HEK293 (cell line): ENCODE measurements at regions not wholly inside any gene's neighbourhood (a gene's known extent, or its start where the extent isn't known, plus 50 kb on each side); places are given as distances from the start of the nearest gene placed in this dataset.

Source experiments
- CTCF ChIA-PET: fragments of 350-600 bp; formaldehyde crosslinking; extraction: SDS; loops from one replicate; lab custom pipeline; 2021; ENCODE audit warnings: antibody characterized with exemption; lab: Yijun Ruan, JAX
- POLR2A ChIA-PET: fragments of 300-600 bp; formaldehyde crosslinking; extraction: SDS; loops from one replicate; lab custom pipeline; 2020; ENCODE audit warnings: antibody characterized with exemption, inconsistent platforms; lab: Yijun Ruan, JAX
- H3K27ac ChIP-seq: fragments of 200-500 bp; sonication (Bioruptor generic); 2 replicates; pipeline ENCODE4 v1.5.1; 2014; ENCODE audit warnings: low read depth, low read length, control low read depth, inconsistent platforms; ENCODE audit errors: extremely low read depth
- H3K36me3 ChIP-seq, 2 experiments: fragments of 200-500 bp in 1 of 2; sonication (Bioruptor generic) in 1 of 2; 1 replicate in 1 of 2; 2 replicates in 1 of 2; pipeline ENCODE4 v1.5.1; 2014 to 2017; ENCODE audit warnings: inconsistent platforms in 2 of 2, low read length in 2 of 2; ENCODE audit not compliant: control insufficient read depth in 2 of 2, insufficient read depth in 1 of 2
- H3K4me1 ChIP-seq: fragments of 200-500 bp; sonication (Bioruptor generic); 2 replicates; pipeline ENCODE4 v1.5.1; 2014; ENCODE audit warnings: mild to moderate bottlenecking, low read length, inconsistent platforms; ENCODE audit not compliant: control insufficient read depth, insufficient read depth
- H3K4me3 ChIP-seq: 2 replicates; pipeline ENCODE4 v1.5.1; 2011; ENCODE audit warnings: low read depth, mild to moderate bottlenecking, control low read depth, low read length, moderate library complexity
- H3K9me3 ChIP-seq: fragments of 200-500 bp; sonication (Bioruptor generic); 2 replicates; pipeline ENCODE4 v1.5.1; 2014; ENCODE audit warnings: low read depth, low read length, inconsistent platforms; ENCODE audit not compliant: control insufficient read depth, insufficient read depth
- EGR2 ChIP-seq: fragments of 450-650 bp; formaldehyde crosslinking; IDR thresholded peaks from 2 replicates; pipeline ENCODE4 v1.5.1; 2016; ENCODE audit warnings: low read depth, missing biosample characterization, missing genetic modification characterization
- KLF10 ChIP-seq: fragments of 450-650 bp; IDR thresholded peaks from 2 replicates; pipeline ENCODE4 v1.5.1; 2018; ENCODE audit warnings: missing biosample characterization, mild to moderate bottlenecking, missing genetic modification characterization
- TRIM28 ChIP-seq: IDR thresholded peaks from 2 replicates; pipeline ENCODE4 v1.6.1; 2011; ENCODE audit warnings: low read length, control low read depth, borderline replicate concordance
- ZFHX2 ChIP-seq: fragments of 450-650 bp; formaldehyde crosslinking; conservative IDR thresholded peaks from 2 replicates; pipeline ENCODE4 v1.5.1; 2016; ENCODE audit warnings: missing biosample characterization, missing genetic modification characterization
- ZNF114 ChIP-seq: fragments of 450-650 bp; formaldehyde crosslinking; IDR thresholded peaks from 2 replicates; pipeline ENCODE4 v1.5.0; 2017; ENCODE audit warnings: missing biosample characterization, missing genetic modification characterization
- ZNF175 ChIP-seq: fragments of 450-650 bp; formaldehyde crosslinking; IDR thresholded peaks from 2 replicates; pipeline ENCODE4 v1.5.1; 2016; ENCODE audit warnings: missing biosample characterization, missing genetic modification characterization
- ZNF184 ChIP-seq: fragments of 450-650 bp; IDR thresholded peaks from 2 replicates; pipeline ENCODE4 v1.5.1; 2018; ENCODE audit warnings: missing biosample characterization, mild to moderate bottlenecking, missing genetic modification characterization
- ZNF202 ChIP-seq: fragments of 450-650 bp; formaldehyde crosslinking; IDR thresholded peaks from 2 replicates; pipeline ENCODE4 v1.5.1; 2016; ENCODE audit warnings: missing biosample characterization, missing genetic modification characterization, borderline replicate concordance
- ZNF23 ChIP-seq: fragments of 450-650 bp; formaldehyde crosslinking; IDR thresholded peaks from 2 replicates; pipeline ENCODE4 v1.5.1; 2016; ENCODE audit warnings: missing biosample characterization, missing genetic modification characterization, borderline replicate concordance
- ZNF558 ChIP-seq: fragments of 450-650 bp; formaldehyde crosslinking; IDR thresholded peaks from 2 replicates; pipeline ENCODE4 v1.5.1; 2016; ENCODE audit warnings: missing biosample characterization, missing genetic modification characterization
- ZNF701 ChIP-seq: fragments of 450-650 bp; formaldehyde crosslinking; IDR thresholded peaks from 2 replicates; pipeline ENCODE4 v1.5.1; 2016; ENCODE audit warnings: missing biosample characterization, missing genetic modification characterization
- ZSCAN23 ChIP-seq: fragments of 450-650 bp; formaldehyde crosslinking; IDR thresholded peaks from 2 replicates; pipeline ENCODE4 v1.5.1; 2016; ENCODE audit warnings: missing biosample characterization, missing genetic modification characterization
- ZXDB ChIP-seq: fragments of 450-650 bp; formaldehyde crosslinking; IDR thresholded peaks from 2 replicates; pipeline ENCODE4 v1.5.1; 2016; ENCODE audit warnings: missing biosample characterization, missing genetic modification characterization
- TF ChIP-seq, protein P1 (sequence below): fragments of 450-650 bp; formaldehyde crosslinking; IDR thresholded peaks from 2 replicates; pipeline ENCODE4 v1.5.1; 2016; ENCODE audit warnings: missing biosample characterization, missing genetic modification characterization
- TF ChIP-seq, protein P2 (sequence below): fragments of 450-650 bp; formaldehyde crosslinking; IDR thresholded peaks from 2 replicates; pipeline ENCODE4 v1.5.1; 2016; ENCODE audit warnings: missing biosample characterization, missing genetic modification characterization

DNA sequence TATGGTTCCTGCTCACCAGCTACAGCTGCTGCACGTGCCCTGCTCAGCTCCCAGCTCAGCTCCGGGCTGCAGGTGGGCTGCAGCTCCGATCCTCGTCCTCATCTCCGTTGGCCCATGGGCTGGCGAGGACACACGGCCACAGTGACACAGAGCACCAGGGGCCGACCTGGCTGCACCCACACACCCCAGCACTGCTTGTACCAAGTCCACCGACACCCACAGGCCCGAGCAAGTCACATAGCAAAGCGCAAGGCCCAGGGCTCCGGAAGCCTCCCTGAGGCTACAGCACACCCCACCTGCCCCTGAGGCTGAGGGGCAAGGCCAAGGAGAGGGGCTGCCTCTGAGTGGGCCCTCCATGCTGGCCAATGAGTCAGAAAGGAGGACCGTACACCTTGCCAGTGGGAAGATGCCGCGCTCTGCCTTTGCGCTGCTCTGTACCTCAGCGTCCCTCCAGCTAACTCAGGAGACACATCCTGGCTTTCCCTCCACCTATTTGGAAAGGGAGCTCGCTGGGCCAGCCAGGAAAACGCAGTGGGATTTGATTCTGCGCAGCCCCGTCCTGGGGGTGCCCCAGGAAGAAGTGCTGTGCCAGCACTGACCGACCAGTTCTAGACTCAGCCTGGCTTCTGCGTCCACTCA lies 124.8 kb downstream of the SIK1 start:
- no peak overlapping the region for H3K4me3 ChIP-seq
- no peaks in the 10 kb centered on the region for H3K4me1 ChIP-seq
- H3K27ac ChIP-seq = no peak overlapping the region
- no peaks in the 10 kb centered on the region for H3K36me3 ChIP-seq
- ChIA-PET CTCF (no interaction called here), POLR2A (no interaction called here)
- TF ChIP-seq ZSCAN23 (tag by site-specific recombination) = no peak
- TF ChIP-seq KLF10 (tag by site-specific recombination) = no peak
- no peak for TF ChIP-seq ZNF23 (tag by site-specific recombination)
- no peak for TF ChIP-seq ZNF175 (tag by site-specific recombination)
- TF ChIP-seq, protein P1, sequence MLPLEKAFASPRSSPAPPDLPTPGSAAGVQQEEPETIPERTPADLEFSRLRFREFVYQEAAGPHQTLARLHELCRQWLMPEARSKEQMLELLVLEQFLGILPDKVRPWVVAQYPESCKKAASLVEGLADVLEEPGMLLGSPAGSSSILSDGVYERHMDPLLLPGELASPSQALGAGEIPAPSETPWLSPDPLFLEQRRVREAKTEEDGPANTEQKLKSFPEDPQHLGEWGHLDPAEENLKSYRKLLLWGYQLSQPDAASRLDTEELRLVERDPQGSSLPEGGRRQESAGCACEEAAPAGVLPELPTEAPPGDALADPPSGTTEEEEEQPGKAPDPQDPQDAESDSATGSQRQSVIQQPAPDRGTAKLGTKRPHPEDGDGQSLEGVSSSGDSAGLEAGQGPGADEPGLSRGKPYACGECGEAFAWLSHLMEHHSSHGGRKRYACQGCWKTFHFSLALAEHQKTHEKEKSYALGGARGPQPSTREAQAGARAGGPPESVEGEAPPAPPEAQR (tag by site-specific recombination) = no peak
- TF ChIP-seq ZNF202 (tag by site-specific recombination) = no peak
- no peak for TF ChIP-seq ZNF701 (tag by site-specific recombination)
- TF ChIP-seq ZXDB (tag by site-specific recombination) = no peak
- TF ChIP-seq TRIM28 = no peak
- no peak for TF ChIP-seq ZNF184 (tag by site-specific recombination)
- no peak for TF ChIP-seq ZNF558 (tag by site-specific recombination)
- no peaks in the 10 kb centered on the region for H3K9me3 ChIP-seq

DNA sequence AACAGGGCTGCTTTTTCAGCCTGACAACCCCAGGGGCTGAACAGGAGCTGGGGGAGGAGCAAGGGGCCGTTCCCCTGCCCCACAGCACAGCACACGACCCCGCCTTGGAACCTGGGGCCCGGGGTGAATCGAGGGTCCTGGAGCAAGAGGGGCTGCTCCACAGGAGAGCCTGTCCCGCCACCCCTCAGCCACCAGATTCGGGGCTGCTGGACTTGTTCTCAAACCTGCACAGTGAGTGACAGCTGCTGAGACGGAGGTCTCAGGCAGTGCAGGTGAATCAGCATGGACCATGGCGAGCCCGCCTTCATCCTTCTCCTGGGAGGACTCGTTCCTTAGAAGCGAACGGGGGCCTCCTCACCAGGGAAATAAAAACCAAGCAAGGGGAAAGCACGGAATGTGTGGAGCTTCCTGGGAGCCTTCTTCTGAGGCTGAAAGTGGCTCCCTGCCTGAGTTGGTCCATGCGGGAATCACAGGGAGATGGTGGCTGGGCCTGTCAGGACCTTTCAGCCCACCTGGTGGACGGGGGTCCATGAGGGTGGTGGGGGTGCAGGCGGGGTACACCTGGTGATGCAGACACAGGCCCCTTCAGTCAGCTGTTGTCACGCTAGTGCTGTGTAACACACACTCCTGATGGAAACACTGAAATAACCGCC lies 125.4 kb downstream of the SIK1 start:
- no peak overlapping the region for H3K4me3 ChIP-seq
- ChIA-PET POLR2A (no interaction called here), CTCF (no interaction called here)
- no peaks in the 10 kb centered on the region for H3K4me1 ChIP-seq
- no peaks in the 10 kb centered on the region for H3K9me3 ChIP-seq
- H3K36me3 ChIP-seq = no peaks in the 10 kb centered on the region
- H3K27ac ChIP-seq = no peak overlapping the region
- no peak for TF ChIP-seq ZNF114 (tag by site-specific recombination)
- TF ChIP-seq, protein P2, sequence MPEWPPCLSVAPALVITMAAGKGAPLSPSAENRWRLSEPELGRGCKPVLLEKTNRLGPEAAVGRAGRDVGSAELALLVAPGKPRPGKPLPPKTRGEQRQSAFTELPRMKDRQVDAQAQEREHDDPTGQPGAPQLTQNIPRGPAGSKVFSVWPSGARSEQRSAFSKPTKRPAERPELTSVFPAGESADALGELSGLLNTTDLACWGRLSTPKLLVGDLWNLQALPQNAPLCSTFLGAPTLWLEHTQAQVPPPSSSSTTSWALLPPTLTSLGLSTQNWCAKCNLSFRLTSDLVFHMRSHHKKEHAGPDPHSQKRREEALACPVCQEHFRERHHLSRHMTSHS = no peak
- TF ChIP-seq, all 188 proteins: peak for 0

DNA sequence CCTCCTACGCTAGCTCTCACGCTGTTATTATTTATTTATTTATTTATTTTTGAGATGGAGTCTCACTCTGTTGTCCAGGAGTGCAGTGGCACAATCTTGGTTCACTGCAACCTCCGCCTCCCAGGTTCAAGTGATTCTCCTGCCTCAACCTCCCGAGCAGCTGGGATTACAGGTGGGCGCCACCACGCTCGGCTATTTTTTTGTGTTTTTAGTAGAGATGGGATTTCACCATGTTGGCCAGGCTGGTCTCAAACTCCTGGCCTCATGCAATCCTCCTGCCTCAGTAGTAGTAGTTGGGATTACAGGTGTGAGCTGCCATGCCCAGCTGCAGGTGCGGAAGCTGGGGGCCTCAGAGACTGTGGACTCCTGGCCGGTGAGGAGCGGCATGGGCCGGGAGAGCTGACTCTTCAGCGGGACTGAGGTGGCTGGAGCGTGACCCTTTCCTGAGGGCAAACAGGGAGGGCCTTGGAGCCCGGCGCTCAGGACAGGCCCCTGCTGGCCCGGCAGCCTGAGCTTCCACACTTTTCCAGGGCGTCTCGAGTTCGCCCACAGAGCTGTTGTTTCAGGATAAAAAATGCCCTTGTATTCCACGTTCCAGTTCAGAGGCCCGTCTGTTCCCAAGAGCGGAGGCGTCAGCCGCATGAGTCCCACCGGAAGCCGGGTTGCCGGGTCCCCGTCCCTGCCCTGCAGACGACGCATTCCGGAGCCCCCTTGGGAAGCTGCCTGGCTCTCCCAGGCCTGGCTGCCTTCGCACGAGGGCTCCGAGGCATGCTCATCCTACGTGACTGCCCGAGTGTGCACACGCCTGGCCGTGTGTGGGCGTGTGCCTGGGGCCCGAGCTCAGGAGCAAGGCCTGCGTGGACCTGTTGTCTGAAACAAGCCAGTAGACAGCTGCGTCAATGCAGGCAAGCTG lies 126.2 kb downstream of the SIK1 start:
- Histone ChIP-seq H3K9me3 (no peaks in the 10 kb centered on the region), H3K4me3 (no peak overlapping the region), H3K36me3 (no peaks in the 10 kb centered on the region), H3K4me1 (no peaks in the 10 kb centered on the region), H3K27ac (no peak overlapping the region)
- TF ChIP-seq, protein P2 = no peak
- TF ChIP-seq EGR2 (tag by site-specific recombination) (0 out of 2 replicates have a peak, but pooled peaks have one; percentile 58), ZFHX2 (tag by site-specific recombination) (peak; percentile 74)
- CTCF ChIA-PET = interaction anchor here (0.6 kb wide), 1 partner anchor 334 kb away, joined by 4 read pairs; no protein-coding TSS in a partner anchor
- POLR2A ChIA-PET = no interaction called here
